Peyer's patch (tissue), 4 donors: ENCODE measurements at regions not wholly inside any gene's neighbourhood (a gene's known extent, or its start where the extent isn't known, plus 50 kb on each side); places are given as distances from the start of the nearest gene placed in this dataset.
A peak's percentile ranks its signal among the peaks of the same experiment; 100 is the strongest.
"Not testable (repeated sequence)": the region's sequence is repeated elsewhere in the genome, so short reads cannot be mapped to it uniquely, and the experiment has no call there.

Experiments used
- DNase-seq, 3 donors: peaks; one replicate each; pipeline ENCODE4 v3.0.0-alpha.2; 2017 to 2019
- H3K27ac ChIP-seq, 4 donors: fragments of 200-600 bp; sonication (generic); one replicate each; pipeline ENCODE4 v1.5.1; 2016 to 2019
- H3K27me3 ChIP-seq, 2 donors: fragments of 200-600 bp; sonication (generic); one replicate each; pipeline ENCODE4 v1.5.1; 2019
- H3K36me3 ChIP-seq, 3 donors: fragments of 200-600 bp; sonication (generic); one replicate each; pipeline ENCODE4 v1.5.1; 2016 to 2019
- H3K4me1 ChIP-seq, 4 donors: fragments of 200-600 bp; sonication (generic); one replicate each; pipeline ENCODE4 v1.5.1; 2016 to 2019
- H3K4me3 ChIP-seq, 4 donors: fragments of 200-600 bp; sonication (generic); 1 replicate in 3 of 4; 2 replicates in 1 of 4; pipeline ENCODE4 v1.5.1; 2016 to 2019; ENCODE audit warnings: mild to moderate bottlenecking in 1 of 4
- H3K9me3 ChIP-seq, 4 donors: fragments of 200-600 bp; sonication (generic); one replicate each; pipeline ENCODE4 v1.5.1; 2016 to 2019; ENCODE audit warnings: mild to moderate bottlenecking in 1 of 4
- CTCF ChIP-seq, 6 experiments: fragments of 450-650 bp in 4 of 6; fragments of 200-600 bp in 2 of 6; sonication (generic) in 1 of 6; IDR thresholded peaks; one replicate each; pipeline ENCODE4 v1.5.1; 2017 to 2019; ENCODE audit warnings: antibody characterized with exemption in 6 of 6, mild to moderate bottlenecking in 3 of 6, moderate library complexity in 1 of 6

GRCh38 chr7:6938284-6938683 is 112.2 kb upstream of the CCZ1B start:
- H3K36me3 ChIP-seq, H3K4me3 ChIP-seq, H3K27me3 ChIP-seq, H3K4me1 ChIP-seq, H3K27ac ChIP-seq, H3K9me3 ChIP-seq: not testable (repeated sequence)
- peak in 4 of 6 experiments; percentile 31 to 53 (median 38) for TF ChIP-seq CTCF (IDR thresholded peaks at IDR 0.05)
- DNase-seq = peak in 1 of 3 donors; percentile 49

GRCh38 chr7:6939126-6939525 is 113.1 kb upstream of the CCZ1B start:
- H3K9me3 ChIP-seq, H3K4me3 ChIP-seq, H3K27me3 ChIP-seq, DNase-seq, H3K4me1 ChIP-seq, H3K36me3 ChIP-seq, H3K27ac ChIP-seq: not testable (repeated sequence)

- not testable (repeated sequence) for H3K4me3 ChIP-seq, H3K36me3 ChIP-seq, DNase-seq
Observed at GRCh38 chr7:6939896-6940295, 113.8 kb upstream of the CCZ1B start.

GRCh38 chr7:6946873-6947272 is 120.8 kb upstream of the CCZ1B start:
- H3K4me3 ChIP-seq, H3K4me1 ChIP-seq, H3K9me3 ChIP-seq, H3K36me3 ChIP-seq, DNase-seq, H3K27me3 ChIP-seq, H3K27ac ChIP-seq: not testable (repeated sequence)

More at GRCh38 chr7:6939896-6940295, 113.8 kb upstream of the CCZ1B start:
- H3K27me3 ChIP-seq, H3K4me1 ChIP-seq, H3K9me3 ChIP-seq, H3K27ac ChIP-seq: not testable (repeated sequence)

- not testable (repeated sequence) for H3K9me3 ChIP-seq, H3K4me3 ChIP-seq, H3K27ac ChIP-seq, H3K36me3 ChIP-seq, DNase-seq, H3K4me1 ChIP-seq, H3K27me3 ChIP-seq
Observed at GRCh38 chr7:6950231-6950630, 124.2 kb upstream of the CCZ1B start.

- not testable (repeated sequence) for H3K4me3 ChIP-seq, DNase-seq, H3K27ac ChIP-seq, H3K36me3 ChIP-seq, H3K9me3 ChIP-seq, H3K4me1 ChIP-seq, H3K27me3 ChIP-seq
Observed at GRCh38 chr7:6951553-6951952, 125.5 kb upstream of the CCZ1B start.

- H3K27me3 ChIP-seq, H3K4me1 ChIP-seq, H3K9me3 ChIP-seq, DNase-seq, H3K27ac ChIP-seq, H3K4me3 ChIP-seq, H3K36me3 ChIP-seq: not testable (repeated sequence)
- peak in 4 of 6 experiments; percentile 6 to 47 (median 28) for TF ChIP-seq CTCF (IDR thresholded peaks at IDR 0.05)
Observed at GRCh38 chr7:6953138-6953797, 127.2 kb upstream of the CCZ1B start.

- H3K27ac ChIP-seq, H3K27me3 ChIP-seq, H3K4me3 ChIP-seq, H3K36me3 ChIP-seq, H3K9me3 ChIP-seq, H3K4me1 ChIP-seq: not testable (repeated sequence)
- DNase-seq = peak in 1 of 3 donors; percentile 71
Observed at GRCh38 chr7:6953798-6954181, 127.7 kb upstream of the CCZ1B start.

GRCh38 chr7:6955385-6955784 is 129.3 kb upstream of the CCZ1B start:
- not testable (repeated sequence) for H3K27me3 ChIP-seq, H3K36me3 ChIP-seq, H3K4me1 ChIP-seq, H3K27ac ChIP-seq, H3K4me3 ChIP-seq, H3K9me3 ChIP-seq, DNase-seq

GRCh38 chr7:6955990-6956566 is 130.0 kb upstream of the CCZ1B start:
- not testable (repeated sequence) for H3K4me1 ChIP-seq, H3K9me3 ChIP-seq, H3K27ac ChIP-seq, H3K4me3 ChIP-seq, H3K36me3 ChIP-seq, H3K27me3 ChIP-seq, DNase-seq

GRCh38 chr7:6958371-6958770 is 132.3 kb upstream of the CCZ1B start:
- not testable (repeated sequence) for H3K9me3 ChIP-seq, H3K4me1 ChIP-seq, H3K27me3 ChIP-seq, H3K27ac ChIP-seq, H3K4me3 ChIP-seq, H3K36me3 ChIP-seq, DNase-seq

- H3K4me3 ChIP-seq, H3K27ac ChIP-seq, DNase-seq, H3K36me3 ChIP-seq, H3K9me3 ChIP-seq, H3K27me3 ChIP-seq, H3K4me1 ChIP-seq: not testable (repeated sequence)
Observed at GRCh38 chr7:6959942-6960341, 133.9 kb upstream of the CCZ1B start.

GRCh38 chr7:6962871-6963270 is 136.8 kb upstream of the CCZ1B start:
- H3K27ac ChIP-seq, H3K4me1 ChIP-seq, H3K4me3 ChIP-seq, DNase-seq, H3K9me3 ChIP-seq, H3K27me3 ChIP-seq, H3K36me3 ChIP-seq: not testable (repeated sequence)
